NCI-H128 (cell line): ENCODE measurements at regions not wholly inside any gene's neighbourhood (a gene's known extent, or its start where the extent isn't known, plus 50 kb on each side); places are given as distances from the start of the nearest gene placed in this dataset.
"Not testable (repeated sequence)": the region's sequence is repeated elsewhere in the genome, so short reads cannot be mapped to it uniquely, and the experiment has no call there.

Experiments
- DNase-seq: peaks from one replicate; lab custom pipeline; 2025; ENCODE audit not compliant: unreplicated experiment; lab: John Stamatoyannopoulos, UW

- DNase-seq, result no peak
Observed at GRCh38 chr16:65375651-65376050, 253.8 kb upstream of the CDH11 start.

- no peak for DNase-seq
Observed at GRCh38 chr16:65373097-65373496, 251.2 kb upstream of the CDH11 start.

DNA sequence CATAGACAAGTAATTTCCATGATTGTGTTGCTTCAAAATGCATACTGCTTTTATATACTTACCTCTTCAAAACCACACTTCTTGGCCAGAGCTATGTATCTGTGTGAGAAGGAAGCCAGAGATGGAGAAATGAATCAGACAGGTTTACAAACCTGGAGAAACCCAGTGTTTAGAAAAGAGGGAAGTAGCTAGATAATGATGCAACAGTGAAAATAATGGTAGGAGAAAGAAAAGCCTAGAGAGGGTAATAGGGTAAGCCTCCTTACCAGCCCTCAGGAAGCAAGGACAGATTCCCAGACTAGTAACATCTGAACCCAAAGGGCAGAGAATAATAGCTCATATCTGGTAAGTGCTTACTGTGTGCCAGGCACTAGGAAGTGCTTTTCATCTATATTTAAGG, 250.3 kb upstream of the CDH11 start:
- DNase-seq, result no peak

GRCh38 chr16:65365732-65366715, 244.2 kb upstream of the CDH11 start:
- DNase-seq, result no peak

GRCh38 chr16:65356721-65357120, 234.9 kb upstream of the CDH11 start:
- DNase-seq, result not testable (repeated sequence)

GRCh38 chr16:65355706-65356105, 233.8 kb upstream of the CDH11 start:
- no peak for DNase-seq

GRCh38 chr16:65353183-65353582, 231.3 kb upstream of the CDH11 start:
- DNase-seq, result no peak

DNA sequence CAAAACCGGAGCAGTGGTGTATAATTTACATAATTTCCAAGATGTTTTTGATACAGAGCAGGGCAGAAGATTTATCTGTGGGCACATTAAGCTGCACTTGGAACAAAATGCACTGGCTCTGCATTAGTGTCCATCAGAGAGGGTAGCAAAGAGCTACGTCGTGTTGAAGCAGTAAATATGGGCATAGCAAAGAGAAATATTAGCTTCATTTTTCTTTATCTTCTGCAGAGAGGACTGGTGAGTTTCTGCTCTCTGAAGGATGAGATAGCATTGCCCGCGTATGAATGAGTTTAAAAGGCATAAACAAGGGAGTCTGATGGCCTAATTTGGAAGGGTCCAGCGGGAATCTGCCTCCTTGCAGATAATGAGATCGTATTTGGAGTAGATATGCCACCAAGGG, 227.8 kb upstream of the CDH11 start:
- DNase-seq, result no peak

- DNase-seq, result no peak
Observed at GRCh38 chr16:65343556-65343955, 221.7 kb upstream of the CDH11 start.

- no peak for DNase-seq
Observed at GRCh38 chr16:65342231-65342866, 220.5 kb upstream of the CDH11 start.

- no peak for DNase-seq
Observed at GRCh38 chr16:65339062-65339461, 217.2 kb upstream of the CDH11 start.

GRCh38 chr16:65336160-65336559, 214.3 kb upstream of the CDH11 start:
- DNase-seq, result no peak

DNA sequence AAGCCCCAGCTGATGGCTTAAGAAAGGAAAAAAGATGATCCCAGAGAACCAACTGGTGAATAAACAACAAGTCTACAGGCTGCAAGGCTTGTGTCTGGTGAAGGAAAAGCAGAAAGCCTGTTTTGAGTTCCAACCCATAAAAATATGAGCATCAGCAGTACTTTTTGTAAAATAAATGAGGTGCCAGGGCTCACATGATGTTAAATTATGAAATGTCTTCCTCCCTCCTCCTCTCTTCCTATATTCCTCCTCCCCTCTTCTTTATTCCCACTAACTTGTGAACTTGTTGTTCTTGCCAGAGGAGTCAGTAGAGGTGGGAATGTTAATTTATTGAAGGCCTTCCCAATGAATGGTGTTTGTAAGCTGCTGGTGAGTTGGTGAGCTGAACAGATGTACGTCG, 212.2 kb upstream of the CDH11 start:
- DNase-seq, result no peak

- no peak for DNase-seq
Observed at GRCh38 chr16:65333283-65333682, 211.4 kb upstream of the CDH11 start.

DNA sequence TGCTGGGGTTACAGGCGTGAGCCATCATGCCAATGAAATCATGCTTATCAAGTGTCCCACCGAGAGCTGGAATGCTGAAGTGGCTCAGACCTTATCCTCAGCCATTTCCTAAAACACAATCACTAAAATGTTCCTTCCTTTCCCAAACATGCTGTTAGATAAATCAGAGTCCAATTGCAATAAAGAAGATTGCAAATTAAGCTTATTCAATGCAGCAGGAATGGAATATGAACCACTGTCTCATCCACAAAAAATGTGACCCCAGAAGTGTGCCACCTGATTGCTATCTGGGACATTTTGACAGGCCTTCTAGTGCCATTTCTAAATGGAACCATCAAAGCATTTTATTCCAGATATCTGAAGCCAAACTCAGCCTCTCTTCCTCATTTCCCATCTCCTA, 205.5 kb upstream of the CDH11 start:
- no peak for DNase-seq

DNA sequence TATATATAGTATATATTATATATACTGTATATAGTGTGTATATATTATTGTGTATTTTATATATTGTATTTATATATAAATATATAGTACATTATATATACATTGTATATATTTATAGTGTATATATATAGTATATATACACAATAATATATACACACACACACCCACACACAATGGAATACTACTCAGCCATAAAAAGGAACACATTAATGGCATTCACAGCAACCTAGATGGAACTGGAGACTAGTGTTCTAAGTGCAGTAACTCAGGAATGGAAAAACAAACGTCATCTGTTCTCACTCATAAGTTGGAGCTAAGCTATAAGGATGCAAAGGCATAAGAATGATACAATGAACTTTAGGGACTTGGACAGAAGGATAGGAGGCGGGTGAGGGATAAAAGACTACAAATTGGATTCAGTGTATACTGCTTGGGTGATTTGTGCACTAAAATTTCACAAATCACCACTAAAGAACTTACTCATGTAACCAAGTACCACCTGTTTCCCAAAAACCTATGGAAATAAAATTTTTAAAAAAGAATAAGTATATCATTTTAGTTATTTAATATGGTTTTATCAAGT, 201.9 kb upstream of the CDH11 start:
- DNase-seq, result no peak

DNA sequence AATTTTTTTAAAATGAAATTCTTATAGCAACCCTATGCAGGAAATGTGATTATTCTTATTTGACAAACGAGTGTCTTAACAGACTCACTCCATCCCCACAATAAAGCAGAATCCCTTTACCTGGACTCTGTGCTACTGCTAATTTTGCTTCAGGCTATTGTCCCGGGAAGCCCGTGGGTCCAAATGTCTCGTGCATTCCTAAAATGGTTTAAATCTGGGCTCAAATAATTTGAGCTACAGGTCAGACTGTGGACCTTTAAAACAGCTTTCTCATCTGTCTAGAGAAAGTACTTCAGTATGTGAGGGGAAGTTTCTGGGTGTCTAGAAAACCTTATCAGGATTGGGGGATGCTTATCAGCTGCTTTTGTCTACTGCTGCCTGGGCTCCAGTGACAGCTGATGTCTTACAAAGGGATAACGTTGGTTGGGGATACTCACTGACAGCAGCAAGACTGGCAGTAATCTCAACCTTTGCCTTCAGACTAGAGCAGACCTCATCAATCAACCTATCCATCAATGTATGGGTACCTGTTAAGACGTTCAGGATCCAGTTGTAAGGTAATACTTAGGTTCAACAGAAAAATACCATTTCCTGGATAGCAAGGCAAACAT, 197.9 kb upstream of the CDH11 start:
- no peak for DNase-seq

- DNase-seq, result no peak
Observed at GRCh38 chr16:65318590-65319257, 196.9 kb upstream of the CDH11 start.

DNA sequence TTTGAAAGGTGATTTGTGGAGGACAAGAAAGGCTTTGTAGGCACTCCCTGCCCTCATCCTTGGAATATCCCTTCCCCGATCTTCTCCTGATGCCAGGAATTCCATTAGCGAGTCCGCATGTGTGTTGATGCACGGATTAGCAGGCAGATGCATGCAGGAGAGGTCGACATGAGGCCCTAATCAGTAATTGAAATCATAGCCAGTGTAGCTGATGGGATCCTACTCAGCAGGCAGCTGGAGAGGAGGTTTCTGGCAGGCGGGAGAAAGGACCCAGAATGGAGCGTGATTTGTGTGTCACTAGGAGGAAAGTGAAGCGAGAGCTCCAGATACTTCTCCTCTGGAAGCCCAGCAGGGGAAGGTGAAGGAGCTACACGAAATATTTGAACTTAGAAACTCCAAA, 196.3 kb upstream of the CDH11 start:
- DNase-seq, result no peak

DNA sequence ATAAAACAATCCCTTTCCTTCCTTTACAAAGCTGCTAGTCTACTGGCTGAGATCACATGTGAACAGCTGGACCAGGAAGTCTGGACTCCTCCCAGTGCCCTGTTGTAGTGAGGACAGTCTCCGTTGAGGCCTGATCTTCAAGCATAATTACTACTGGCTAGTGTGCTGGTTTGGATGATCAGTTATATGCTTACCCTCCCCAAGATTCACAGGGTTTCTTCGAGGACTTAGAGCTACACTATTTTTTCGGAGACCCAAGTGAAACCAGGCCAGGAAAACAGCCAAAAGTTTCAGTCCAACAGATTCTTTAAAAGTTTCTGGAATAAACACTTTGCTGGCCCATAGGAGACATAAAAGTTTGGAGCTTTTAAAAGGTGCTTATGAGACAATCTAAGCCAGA, 194.9 kb upstream of the CDH11 start:
- DNase-seq, result no peak
